Endothelial cell of umbilical vein (primary cell): ENCODE measurements at regions not wholly inside any gene's neighbourhood (a gene's known extent, or its start where the extent isn't known, plus 50 kb on each side); places are given as distances from the start of the nearest gene placed in this dataset.

ENCODE experiments used
- MYC ChIP-seq: IDR thresholded peaks from one replicate; pipeline ENCODE4 v1.6.1; 2011; ENCODE audit warnings: mild to moderate bottlenecking, low read depth, low read length
- POLR2A ChIP-seq: IDR thresholded peaks from 2 replicates; pipeline ENCODE4 v1.6.1; 2012; ENCODE audit warnings: low read depth, mild to moderate bottlenecking, control low read depth, low read length

- TF ChIP-seq POLR2A (no peak), MYC (no peak)
Observed at GRCh38 chr5:153888781-153889180, 149.9 kb downstream of the FAM114A2 start.
